GM19452 (cell line): ENCODE measurements at regions not wholly inside any gene's neighbourhood (a gene's known extent, or its start where the extent isn't known, plus 50 kb on each side); places are given as distances from the start of the nearest gene placed in this dataset.

ENCODE experiments used
- ATAC-seq: cut with Tn5 transposase; IDR thresholded peaks from one replicate; pipeline ENCODE4 v1.9.1; 2021; ENCODE audit not compliant: unreplicated experiment

DNA sequence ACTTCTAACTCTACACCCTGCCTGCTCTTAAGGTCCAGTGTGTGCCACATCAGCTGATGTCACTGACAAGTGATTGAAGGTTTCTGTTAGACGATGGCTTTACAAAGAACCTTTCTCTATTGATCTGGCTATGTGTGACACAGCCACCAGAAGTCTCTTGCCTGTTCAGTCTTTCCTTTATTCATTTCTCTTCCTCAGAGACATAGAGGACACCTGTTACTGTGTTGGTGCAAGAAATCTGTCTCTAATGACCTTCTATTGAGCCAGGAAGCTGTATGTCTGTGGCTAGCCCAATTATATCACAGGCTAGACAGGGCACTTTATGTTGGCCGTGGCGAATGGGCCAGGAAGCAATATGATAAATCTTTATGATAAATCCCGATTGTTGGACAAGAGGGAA is 173.3 kb upstream of the GAP43 start:
- ATAC-seq = no peak

DNA sequence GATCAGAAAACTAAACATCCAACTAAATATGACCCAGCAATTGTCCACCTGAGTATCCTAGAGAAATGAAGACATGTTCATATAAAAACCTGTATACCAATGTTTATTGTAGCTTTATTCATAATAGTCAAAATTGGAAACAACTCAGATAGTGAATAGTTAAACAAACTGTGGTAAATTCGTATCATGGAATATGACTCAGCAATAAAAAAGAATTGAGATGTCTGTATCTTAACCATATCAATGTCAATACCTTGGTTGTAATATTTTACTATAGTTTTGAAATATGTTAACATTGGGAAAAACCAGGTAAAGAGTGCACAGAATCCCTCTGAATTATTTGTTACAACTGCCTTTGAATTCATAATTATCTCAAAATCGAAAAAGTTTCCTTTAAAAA is 159.3 kb upstream of the GAP43 start:
- ATAC-seq = no peak

DNA sequence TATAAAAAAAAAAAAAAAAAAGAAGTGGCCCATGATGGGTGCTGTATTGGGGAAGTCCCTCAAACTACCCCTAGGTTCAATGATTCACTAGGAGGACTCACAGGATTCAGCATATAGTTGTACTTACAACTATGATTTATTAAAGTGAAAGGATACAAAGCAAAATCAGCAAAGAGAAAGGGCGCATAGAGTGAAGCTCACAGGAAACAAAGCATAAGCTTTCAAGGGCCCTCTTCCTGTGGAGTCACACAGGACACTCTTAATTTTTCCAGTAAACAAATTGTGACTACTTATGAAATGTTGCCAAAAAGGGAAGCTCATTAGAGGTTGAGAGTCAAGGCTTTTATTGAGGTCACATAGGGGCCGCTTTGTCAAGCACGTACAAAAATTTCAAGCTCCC is 153.7 kb upstream of the GAP43 start:
- no peak for ATAC-seq

DNA sequence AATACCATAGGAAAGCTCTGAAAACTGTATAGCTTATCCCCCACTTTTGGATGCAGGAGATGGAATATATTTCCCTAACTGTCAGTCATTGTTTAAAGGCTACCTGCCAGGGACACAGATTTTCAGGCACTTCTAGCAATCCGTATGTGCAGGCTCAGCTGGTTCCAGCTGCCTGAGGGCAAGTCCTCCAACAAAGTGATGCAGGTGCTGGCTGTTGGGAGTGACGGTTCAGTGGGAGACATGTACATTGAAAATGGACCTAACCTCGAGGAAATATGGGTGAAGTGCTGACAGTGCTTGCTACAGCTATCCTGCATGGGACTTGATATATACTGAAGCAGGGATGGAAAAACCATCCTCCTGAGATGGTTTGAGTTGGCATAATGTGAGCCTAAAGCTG is 153.1 kb upstream of the GAP43 start:
- ATAC-seq = no peak

DNA sequence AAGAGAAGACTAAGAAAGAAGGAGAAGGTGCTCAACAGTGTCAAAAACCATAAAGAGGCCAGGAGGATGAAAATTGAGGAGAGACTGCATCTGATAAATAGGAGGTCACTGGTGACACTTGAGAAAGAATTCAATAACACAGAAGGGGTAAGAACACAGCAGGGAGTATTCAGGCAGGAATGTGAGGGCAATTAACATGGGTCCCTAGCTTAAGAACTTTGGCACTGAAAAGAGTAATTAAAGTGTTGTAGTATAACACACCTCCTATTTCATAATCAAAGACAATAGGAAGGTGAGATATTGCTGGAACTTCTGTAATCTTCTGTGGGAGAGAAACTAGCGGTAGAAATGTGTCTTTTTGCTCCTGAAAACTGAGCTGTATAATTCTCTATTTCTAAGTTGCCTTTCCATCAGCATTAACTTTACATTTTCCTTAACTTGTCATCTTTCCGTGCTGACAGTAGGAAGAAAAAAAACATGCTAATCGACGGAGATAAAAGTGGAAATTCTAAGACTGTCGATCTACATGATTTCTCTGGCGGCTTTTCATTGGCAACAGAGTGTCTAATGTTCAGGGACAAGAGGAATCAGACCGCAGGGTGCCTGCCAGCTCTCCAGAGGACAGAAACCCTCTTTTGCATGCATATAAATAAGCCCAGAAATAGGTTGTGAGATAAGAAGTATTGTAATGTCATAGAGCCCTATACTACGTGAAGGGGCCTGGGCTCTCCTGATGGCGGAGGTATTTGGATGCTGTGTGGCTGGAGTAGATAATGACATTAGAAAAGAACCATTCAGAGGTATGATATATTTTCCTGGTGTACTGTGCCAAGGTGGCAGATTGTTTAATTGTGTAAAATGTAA is 147.9 kb upstream of the GAP43 start:
- ATAC-seq = no peak

DNA sequence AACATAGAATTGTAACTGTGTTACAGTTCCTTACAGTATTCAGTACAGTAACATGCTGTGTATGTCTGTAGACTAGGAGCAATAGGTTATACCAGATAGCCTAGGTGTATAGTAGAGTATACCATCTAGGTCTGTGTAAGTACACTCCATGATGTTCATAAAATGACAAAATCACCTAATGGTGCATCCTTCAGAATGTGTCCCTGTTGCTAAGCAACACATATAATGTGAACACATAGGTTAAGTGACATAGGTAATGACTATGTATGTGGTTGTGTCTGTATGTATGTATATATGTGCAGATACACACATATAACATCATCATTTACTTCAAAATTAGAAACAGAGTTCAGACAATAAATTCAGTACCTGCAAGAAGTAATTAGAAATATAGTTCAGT is 146.8 kb upstream of the GAP43 start:
- ATAC-seq = no peak

DNA sequence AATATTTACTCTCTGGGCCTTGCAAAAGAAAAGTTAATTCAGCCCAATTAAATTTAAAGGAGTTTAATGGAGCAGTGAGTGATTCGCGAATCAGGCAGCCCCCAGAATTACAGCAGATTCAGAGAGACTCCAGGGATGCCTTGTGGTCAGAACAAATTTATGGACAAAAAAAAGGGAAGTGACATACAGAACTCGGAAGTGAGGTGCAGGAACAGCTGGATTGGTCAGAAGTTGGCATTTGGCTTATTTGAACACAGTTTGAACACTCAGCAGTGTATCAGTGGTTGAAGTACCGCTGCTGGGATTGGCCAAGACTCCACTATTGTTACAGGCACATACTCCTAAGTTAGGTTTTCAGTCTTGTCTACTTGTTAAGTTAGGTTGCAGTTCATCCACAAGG is 145.0 kb upstream of the GAP43 start:
- ATAC-seq = no peak

DNA sequence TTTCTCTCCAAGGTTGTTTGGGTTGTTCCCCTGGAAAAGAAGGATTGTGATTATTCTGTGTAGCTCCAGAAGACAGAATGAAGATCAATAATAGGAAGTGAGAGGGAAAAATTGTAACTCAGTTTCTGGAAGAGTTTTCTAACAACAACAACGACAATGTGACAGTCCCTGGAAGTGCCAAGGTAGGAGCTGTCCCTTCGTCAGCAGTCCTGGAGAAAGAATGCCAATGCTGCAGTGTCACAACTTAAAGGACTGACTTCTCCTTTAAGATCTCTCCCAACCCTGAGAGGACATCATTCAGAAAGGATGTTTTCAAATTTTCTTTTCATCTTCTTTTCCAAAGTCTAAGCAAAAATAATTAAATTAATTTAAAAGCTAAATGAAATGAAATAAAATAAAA is 136.4 kb upstream of the GAP43 start:
- ATAC-seq = no peak

DNA sequence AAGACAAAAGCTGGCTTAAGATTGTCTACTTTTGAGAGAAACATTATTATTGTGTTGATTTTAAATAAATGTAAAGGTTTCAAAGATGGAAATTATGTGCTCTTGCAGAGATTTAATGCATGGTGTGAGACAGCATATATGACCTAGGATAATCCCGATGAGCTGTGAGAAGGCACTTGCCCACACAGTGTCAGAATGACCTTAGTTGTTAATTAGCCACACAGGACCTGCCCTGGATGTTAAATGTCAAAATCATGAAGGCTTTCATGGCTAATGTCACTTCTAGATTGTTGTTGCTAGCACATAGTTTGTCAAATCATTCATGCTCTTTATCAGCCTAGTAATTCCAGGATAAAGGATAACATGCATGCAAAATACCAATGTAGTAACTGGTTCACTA is 135.3 kb upstream of the GAP43 start:
- ATAC-seq = no peak

DNA sequence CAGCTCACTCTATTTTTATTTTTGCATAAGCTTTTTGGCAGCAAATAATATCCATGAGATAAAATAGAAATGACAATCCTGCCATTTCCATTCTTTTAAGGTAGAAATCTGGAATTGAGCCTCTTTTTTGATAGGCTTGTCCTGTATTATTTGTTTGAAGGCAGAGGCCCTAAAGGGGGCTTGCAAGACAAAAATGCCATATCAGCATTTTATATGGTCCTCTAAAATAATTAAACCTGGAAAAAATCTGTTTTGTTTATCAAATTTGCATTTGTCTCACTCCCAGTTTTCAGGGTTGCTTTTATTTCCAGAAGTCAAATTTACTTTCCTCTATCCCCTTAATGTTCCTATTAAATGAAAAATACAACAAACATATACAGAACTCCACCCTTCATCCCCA is 134.9 kb upstream of the GAP43 start:
- ATAC-seq = no peak

DNA sequence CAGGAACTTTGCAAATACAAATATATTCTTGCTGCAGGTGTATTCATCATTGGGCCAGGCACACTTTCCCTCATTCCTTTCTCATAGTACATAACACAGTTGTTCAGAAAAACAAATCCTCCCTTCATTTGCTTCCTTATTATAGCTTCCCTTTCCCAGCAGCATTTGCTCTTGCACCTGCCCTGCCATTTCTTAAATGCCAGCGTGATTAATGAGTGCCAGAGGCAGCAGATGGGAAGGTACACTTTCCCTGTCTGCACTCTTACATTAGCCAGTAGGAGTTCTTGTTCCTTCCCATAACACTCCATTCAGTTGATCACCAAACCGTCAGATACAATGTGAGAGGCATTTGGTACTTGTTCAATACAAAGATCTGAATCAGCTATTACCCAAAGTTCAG is 128.5 kb upstream of the GAP43 start:
- no peak for ATAC-seq

DNA sequence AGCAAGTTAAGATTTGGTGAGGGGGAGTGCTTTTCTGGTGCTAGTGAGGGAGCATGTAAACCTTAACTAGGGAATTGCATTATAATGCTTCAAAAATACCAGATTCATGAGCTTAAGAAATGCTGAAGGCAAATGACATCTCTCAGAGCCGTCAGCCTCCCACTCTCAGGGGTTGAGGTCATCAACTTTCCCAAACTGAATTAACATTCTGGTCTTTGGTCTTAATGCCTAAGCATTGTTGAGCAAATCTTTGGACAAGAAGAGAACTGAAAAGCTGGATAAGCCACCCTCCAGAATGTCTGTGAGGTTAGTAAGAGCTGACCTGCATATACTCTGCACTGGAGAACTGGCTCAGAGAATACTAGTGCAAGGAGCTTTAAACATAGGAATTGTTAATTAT is 124.9 kb upstream of the GAP43 start:
- no peak for ATAC-seq

DNA sequence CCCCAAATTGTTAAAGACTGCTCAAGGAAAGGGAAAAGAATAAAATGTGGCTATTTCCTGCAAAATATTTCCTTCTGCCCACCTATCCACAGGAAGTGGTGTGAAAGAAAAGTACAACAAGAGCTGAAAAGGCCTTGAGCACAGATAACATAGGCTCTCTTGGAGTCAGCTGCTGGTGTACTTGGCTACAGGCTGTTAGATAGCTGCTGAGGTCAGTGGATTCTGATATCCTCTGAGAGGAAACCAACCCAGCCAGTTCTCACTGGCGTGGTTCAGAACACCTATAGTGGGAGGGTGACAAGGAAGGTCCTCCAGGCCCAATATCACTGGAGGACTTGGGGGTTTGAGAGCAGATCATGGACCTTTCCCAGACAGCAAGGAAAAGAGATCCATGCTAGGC is 124.4 kb upstream of the GAP43 start:
- no peak for ATAC-seq

DNA sequence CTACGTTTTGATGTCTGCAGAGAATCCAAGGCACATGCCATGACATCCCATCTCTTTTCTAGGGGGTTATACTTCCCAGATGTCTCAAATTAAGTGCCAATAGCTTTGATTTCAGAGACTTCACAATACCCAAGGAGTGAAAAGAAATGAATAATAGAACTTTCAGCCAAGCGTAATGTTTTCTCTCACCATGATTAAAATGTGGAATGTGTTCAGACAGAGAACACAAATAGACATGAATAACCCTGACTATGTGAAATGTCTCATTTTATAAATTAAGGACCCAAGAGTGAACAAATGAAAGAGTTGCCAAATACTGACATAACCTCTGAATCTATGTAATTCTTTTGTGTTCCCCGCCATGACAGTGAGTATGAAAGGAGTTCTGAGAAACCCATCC is 123.6 kb upstream of the GAP43 start:
- no peak for ATAC-seq

DNA sequence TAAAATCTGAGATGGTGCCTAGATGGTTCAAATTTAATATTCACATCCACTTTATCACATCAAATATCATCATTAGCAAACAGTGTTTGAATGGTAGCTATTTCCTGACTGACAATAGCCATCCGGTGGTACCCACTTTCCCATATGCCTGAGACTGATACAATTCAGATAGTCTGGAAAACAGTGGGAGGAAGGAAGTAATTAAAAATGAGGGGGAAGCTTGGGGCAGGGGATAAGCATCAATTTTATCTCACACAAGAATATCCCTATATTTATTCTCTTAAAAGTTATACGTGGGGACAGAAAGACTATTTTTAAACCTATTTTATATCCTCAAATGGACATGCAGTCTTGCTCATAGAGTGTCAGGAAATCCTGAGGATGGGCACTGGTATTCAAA is 122.5 kb upstream of the GAP43 start:
- ATAC-seq = no peak

DNA sequence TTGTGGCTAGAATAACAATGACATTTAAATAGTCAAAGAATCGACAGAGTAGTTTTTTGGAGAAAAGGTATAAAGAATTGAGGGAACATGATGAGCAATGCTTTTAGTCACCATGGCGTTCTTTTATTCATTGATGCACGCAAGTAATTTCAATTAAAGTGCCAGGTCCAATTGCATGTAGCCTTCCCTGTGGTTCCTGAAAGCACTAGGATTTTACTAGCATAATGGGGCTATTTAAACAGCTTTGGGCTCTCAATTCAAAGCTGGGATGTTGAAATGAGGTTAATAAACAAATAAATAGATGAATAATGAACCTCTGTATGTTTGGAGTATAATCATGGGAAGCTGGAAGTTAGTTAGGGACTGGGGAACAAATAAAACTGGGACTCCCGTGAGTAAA is 121.2 kb upstream of the GAP43 start:
- ATAC-seq = no peak

DNA sequence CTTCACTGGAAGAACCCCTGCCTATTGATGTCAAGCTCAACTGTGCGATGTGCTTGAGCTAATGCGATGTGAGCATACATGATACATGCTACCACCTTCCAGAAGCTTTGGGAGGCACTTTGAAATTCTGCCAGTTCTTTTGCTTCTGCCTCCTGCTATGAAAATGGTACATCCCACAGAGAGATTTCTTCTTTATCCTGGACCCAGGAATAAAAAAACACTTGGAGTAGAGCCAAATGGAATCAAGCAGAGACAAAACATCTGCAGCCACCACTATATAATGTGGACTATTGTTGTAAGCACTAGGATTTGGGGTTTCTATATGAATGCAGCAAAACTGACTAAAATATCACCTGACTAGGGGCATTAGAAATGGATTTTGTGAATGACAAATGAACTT is 119.9 kb upstream of the GAP43 start:
- ATAC-seq = no peak

DNA sequence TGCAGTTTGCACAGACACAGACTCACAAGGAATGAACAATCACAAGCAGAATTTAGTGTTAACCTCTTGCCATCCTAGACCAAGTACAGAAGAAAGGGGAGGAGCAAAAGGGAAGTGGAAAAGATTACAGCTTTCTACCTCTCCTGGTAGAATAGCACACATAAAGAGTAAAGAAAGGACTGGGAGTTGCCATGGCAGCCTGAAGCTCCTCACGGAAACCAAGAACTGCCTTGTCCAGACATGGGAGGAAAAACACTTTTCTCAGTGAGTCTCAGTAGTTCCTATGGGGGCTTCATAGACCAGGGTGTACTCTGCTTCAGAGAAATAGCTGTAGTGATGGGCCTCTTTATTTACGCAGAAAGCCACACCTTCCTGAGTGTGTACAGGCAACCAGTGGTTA is 114.7 kb upstream of the GAP43 start:
- ATAC-seq = no peak

DNA sequence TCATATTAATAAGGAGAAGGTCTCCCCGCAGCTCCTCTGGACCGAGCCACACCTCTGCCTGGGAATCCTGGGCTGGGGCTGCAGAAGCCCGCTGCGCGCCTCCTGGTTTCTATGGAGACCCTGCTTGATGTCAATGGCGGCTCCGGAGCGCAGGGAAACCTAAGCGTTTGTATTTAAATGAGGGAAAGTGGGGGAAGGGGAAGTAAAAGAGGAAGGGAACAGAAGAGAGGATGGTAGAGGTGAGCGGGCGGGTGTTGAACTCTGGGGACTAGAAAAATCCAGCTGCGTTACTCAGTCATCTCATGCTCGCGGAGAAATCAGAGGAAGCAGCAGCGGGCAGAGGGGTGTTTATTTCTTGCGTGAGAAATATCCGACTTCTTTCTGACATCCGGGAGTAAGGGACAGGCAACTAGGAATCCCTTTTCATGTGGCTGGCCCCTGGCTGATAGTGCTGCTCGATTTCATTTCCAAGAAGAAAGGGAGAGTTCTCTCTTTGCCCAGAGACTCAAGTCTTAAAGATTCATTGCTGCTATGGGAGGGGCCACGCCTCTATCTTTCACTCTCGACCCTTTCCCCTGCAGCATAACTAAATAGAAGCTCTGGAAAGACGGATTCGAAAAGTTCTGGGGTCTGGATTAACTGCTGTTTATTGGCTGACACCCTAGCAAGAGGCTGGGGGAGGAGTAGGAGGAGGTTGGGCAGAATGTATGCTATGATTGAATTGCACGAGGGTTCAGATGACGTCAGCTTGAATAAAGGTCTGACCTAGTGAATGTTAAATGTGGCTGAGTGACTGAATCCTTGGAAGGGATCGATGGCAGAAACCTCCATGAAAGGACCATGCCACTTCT is 110.5 kb upstream of the GAP43 start:
- ATAC-seq = no peak

DNA sequence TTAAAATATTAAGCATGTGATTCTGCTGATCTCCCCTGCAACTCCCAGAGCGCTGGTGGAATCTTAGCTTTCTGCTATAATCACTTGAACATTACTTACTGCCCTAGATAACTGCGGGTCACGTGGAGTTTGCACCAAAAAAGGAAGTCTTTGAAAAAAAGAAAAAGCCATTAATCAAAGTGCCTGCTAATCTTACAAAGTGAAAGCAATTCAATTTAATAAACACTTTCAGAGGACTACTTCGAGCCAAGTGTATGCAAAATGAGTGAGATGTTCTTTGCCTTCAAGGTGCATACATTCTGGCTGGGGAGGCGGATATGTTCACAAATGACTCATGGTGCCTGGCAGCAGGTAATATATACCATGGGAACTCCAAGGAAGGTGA is 109.9 kb upstream of the GAP43 start:
- ATAC-seq = no peak

DNA sequence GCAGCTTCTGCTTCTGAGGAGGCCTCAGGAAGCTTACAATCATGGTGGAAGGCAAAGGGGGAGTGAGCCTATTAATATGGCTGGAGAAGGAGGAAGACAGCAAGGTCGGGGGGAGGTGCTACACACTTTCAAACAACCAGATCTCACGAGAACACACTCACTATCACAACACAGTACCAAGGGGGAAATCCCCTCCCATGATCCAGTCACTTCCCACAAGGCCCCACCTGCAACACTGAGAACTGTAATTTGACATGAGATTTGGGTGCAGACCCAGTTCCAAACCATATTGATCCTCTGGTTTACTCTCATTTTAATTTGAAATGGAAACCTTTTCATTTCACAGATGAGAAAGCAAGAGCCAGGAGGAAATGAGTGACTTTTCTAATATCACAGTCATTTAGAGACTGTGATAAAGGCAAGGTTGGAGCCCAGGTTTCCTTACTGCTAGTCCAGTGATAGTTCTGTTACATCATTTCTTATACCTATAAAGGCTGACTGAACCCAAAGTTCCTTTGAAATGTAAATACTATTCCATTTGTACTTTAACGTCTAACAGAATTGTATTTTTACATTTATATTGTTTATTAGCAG is 105.8 kb upstream of the GAP43 start:
- ATAC-seq = no peak
